HL-60 (cell line): ENCODE measurements at regions not wholly inside any gene's neighbourhood (a gene's known extent, or its start where the extent isn't known, plus 50 kb on each side); places are given as distances from the start of the nearest gene placed in this dataset.

ENCODE experiments used
- DNase-seq, 2 experiments: peaks; one replicate each; pipeline ENCODE4 v3.0.0-alpha.2; 2010 to 2020; ENCODE audit warnings: low read depth in 1 of 2, low spot score in 1 of 2
- H3K27ac ChIP-seq: fragments of 250-450 bp; sonication (Bioruptor Pico); replicated peaks from 2 replicates; pipeline ENCODE4 v1.5.1; 2020; ENCODE audit warnings: mild to moderate bottlenecking, moderate library complexity
- H3K27me3 ChIP-seq: fragments of 250-450 bp; sonication (Bioruptor Pico); 2 replicates; pipeline ENCODE4 v1.5.1; 2021; ENCODE audit warnings: mild to moderate bottlenecking, moderate library complexity; ENCODE audit not compliant: insufficient read depth, poor library complexity, severe bottlenecking
- H3K4me3 ChIP-seq: replicated peaks from 2 replicates; pipeline ENCODE4 v1.5.1; 2011; ENCODE audit warnings: mild to moderate bottlenecking, control low read depth, low read length; ENCODE audit not compliant: insufficient read depth
- GABPA ChIP-seq: IDR thresholded peaks from 2 replicates; pipeline ENCODE4 v1.6.1; 2012; ENCODE audit warnings: low read depth
- POLR2AphosphoS5 ChIP-seq: IDR thresholded peaks from 2 replicates; pipeline ENCODE4 v1.6.1; 2012; ENCODE audit warnings: low read depth
- SPI1 ChIP-seq: IDR thresholded peaks from 2 replicates; pipeline ENCODE4 v1.6.1; 2012; ENCODE audit warnings: low read depth, mild to moderate bottlenecking, borderline replicate concordance
- TF ChIP-seq, protein P1 (sequence below): IDR thresholded peaks from 2 replicates; pipeline ENCODE4 v1.6.1; 2012; ENCODE audit warnings: low read depth; ENCODE audit not compliant: insufficient replicate concordance
- TF ChIP-seq, protein P2 (sequence below): IDR thresholded peaks from one replicate; pipeline ENCODE4 v1.5.1; 2011; ENCODE audit warnings: low read length, control low read depth, inconsistent platforms; ENCODE audit not compliant: insufficient read depth

DNA sequence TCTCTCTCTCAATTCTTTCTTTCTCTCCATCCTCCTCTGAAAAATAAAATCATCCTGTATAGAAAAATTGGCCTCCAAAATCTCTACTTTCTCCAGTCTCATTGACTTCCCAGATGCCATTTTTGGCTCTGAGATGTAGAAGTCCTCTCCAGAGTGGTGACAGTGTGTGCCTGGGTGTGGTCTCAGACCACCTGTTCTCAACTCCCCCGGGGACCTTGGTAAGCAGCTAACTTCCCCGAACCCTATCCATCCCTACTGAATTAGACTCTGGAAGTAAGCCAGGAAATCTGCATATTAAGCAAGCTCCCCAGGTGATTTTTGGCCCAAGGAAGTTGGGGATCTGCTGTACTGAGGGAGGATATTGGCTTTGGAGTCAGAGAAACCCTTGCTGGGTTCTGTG is 120.5 kb downstream of the WDR11 start:
- Histone ChIP-seq H3K27ac (no peak overlapping the region), H3K27me3 (peaks cover 23% of the 10 kb centered on the region), H3K4me3 (no peak overlapping the region)
- no peak for DNase-seq
- TF ChIP-seq GABPA (no peak), POLR2AphosphoS5 (no peak), SPI1 (no peak)
- TF ChIP-seq, protein P1, sequence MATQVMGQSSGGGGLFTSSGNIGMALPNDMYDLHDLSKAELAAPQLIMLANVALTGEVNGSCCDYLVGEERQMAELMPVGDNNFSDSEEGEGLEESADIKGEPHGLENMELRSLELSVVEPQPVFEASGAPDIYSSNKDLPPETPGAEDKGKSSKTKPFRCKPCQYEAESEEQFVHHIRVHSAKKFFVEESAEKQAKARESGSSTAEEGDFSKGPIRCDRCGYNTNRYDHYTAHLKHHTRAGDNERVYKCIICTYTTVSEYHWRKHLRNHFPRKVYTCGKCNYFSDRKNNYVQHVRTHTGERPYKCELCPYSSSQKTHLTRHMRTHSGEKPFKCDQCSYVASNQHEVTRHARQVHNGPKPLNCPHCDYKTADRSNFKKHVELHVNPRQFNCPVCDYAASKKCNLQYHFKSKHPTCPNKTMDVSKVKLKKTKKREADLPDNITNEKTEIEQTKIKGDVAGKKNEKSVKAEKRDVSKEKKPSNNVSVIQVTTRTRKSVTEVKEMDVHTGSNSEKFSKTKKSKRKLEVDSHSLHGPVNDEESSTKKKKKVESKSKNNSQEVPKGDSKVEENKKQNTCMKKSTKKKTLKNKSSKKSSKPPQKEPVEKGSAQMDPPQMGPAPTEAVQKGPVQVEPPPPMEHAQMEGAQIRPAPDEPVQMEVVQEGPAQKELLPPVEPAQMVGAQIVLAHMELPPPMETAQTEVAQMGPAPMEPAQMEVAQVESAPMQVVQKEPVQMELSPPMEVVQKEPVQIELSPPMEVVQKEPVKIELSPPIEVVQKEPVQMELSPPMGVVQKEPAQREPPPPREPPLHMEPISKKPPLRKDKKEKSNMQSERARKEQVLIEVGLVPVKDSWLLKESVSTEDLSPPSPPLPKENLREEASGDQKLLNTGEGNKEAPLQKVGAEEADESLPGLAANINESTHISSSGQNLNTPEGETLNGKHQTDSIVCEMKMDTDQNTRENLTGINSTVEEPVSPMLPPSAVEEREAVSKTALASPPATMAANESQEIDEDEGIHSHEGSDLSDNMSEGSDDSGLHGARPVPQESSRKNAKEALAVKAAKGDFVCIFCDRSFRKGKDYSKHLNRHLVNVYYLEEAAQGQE: no peak
- TF ChIP-seq, protein P2, sequence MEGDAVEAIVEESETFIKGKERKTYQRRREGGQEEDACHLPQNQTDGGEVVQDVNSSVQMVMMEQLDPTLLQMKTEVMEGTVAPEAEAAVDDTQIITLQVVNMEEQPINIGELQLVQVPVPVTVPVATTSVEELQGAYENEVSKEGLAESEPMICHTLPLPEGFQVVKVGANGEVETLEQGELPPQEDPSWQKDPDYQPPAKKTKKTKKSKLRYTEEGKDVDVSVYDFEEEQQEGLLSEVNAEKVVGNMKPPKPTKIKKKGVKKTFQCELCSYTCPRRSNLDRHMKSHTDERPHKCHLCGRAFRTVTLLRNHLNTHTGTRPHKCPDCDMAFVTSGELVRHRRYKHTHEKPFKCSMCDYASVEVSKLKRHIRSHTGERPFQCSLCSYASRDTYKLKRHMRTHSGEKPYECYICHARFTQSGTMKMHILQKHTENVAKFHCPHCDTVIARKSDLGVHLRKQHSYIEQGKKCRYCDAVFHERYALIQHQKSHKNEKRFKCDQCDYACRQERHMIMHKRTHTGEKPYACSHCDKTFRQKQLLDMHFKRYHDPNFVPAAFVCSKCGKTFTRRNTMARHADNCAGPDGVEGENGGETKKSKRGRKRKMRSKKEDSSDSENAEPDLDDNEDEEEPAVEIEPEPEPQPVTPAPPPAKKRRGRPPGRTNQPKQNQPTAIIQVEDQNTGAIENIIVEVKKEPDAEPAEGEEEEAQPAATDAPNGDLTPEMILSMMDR: no peak

DNA sequence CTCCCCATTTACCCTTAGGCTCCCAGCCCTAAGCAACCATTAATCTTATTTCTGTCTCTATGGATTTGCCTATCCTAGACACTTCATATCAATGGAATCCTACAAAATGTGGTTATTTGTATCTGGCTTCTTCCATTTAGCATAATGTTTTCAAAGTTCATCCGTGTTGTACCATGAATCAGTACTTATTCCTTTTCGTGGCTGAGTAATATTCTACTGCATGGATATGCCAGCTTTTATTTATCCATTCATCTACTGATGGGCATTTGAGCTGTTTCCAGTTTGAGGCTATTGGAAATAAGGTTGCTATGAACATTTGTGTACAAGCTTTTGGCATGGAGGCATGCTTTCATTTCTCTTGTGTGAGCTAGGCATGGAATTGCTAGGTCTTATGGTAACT is 121.1 kb downstream of the WDR11 start:
- Histone ChIP-seq H3K27me3 (peaks cover 23% of the 10 kb centered on the region), H3K4me3 (no peak overlapping the region), H3K27ac (no peak overlapping the region)
- no peak for TF ChIP-seq SPI1
- TF ChIP-seq POLR2AphosphoS5: no peak
- TF ChIP-seq, protein P2: no peak
- no peak for TF ChIP-seq GABPA
- TF ChIP-seq, protein P1: no peak
- no peak for DNase-seq

DNA sequence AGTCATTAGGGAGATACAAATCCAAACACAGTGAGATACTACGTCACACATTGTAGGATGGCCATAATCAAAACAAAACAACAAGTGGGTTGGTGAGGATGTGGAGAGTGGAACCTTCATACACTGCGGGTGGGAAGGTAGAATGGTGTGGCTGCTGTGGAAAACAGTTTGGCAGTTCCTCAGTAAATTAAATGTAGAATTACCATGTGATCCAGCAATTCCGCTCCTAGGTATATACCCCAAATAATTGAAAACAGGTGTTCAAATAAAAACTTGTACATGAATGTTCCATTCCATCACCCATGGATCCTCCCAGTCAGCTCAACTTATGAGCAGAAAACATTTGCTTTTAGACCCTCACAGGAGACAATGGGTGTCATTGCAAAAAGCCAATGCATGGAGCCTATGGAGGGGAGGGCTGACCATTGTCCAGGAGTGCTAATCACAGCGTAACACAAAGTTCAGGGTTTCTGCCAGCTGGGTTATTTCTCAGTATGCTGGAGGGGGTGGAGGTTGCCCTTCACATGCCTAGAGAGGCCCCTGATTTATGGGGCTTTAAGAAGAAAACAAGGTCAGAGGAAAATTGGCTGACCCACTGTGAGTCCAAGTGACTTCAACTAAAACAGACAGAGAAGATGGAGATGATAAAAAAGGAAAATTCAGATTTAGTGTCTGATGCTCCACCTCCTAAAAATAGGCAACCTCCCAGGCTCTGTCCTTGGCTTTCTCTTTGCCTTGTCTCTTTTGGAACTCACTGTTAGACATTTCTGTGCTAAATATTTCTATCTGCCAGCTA is 124.1 kb downstream of the WDR11 start:
- TF ChIP-seq POLR2AphosphoS5 (no peak), GABPA (no peak), SPI1 (no peak)
- TF ChIP-seq, protein P1: no peak
- TF ChIP-seq, protein P2: no peak
- H3K27ac ChIP-seq: no peak overlapping the region
- DNase-seq: no peak
- no peak overlapping the region for H3K4me3 ChIP-seq
- H3K27me3 ChIP-seq: peaks cover 28% of the 10 kb centered on the region
